K562 (cell line): ENCODE measurements at regions not wholly inside any gene's neighbourhood (a gene's known extent, or its start where the extent isn't known, plus 50 kb on each side); places are given as distances from the start of the nearest gene placed in this dataset.

Experiments
- TSHZ1 ChIP-seq: fragments of 250-450 bp; sonication (Bioruptor Pico); IDR thresholded peaks from 2 replicates; pipeline ENCODE4 v1.4.0; 2020; ENCODE audit warnings: mild to moderate bottlenecking, moderate library complexity

- no peak for TF ChIP-seq TSHZ1 (CRISPR knock-in tag)
These were observed 51.9 kb upstream of the PLEKHG4B start (continued) for GRCh38 chr5:39979-40583.
